Neural cell (in vitro differentiated cells): ENCODE measurements at regions not wholly inside any gene's neighbourhood (a gene's known extent, or its start where the extent isn't known, plus 50 kb on each side); places are given as distances from the start of the nearest gene placed in this dataset.

Experiments
- H2AFZ ChIP-seq: fragments of 200-600, 300-800 bp; sonication (generic), shearing (Covaris generic); 2 replicates; pipeline ENCODE4 v1.6.0; 2014; ENCODE audit warnings: low read depth, mild to moderate bottlenecking, antibody characterized with exemption, low read length, moderate library complexity
- H3F3A ChIP-seq: fragments of 200-600 bp; shearing (Covaris generic); 2 replicates; pipeline ENCODE4 v1.6.1; 2016; ENCODE audit warnings: mild to moderate bottlenecking, moderate library complexity, mixed read lengths, antibody characterized with exemption, low read length; ENCODE audit not compliant: insufficient read depth, poor library complexity, severe bottlenecking
- H3K27ac ChIP-seq: fragments of 200-600, 300-800 bp; sonication (generic), shearing (Covaris generic); 2 replicates; pipeline ENCODE4 v1.5.1; 2014; ENCODE audit warnings: mild to moderate bottlenecking, low read length, moderate library complexity
- H3K27me3 ChIP-seq: fragments of 300-800, 200-600 bp; sonication (generic), shearing (Covaris generic); 2 replicates; pipeline ENCODE4 v1.6.0; 2014; ENCODE audit warnings: mild to moderate bottlenecking, low read depth, low read length, moderate library complexity; ENCODE audit not compliant: insufficient read depth
- H3K36me3 ChIP-seq: fragments of 300-800, 200-600 bp; sonication (generic), shearing (Covaris generic); 2 replicates; pipeline ENCODE4 v1.5.1; 2014; ENCODE audit warnings: mild to moderate bottlenecking, antibody characterized with exemption, low read length, moderate library complexity; ENCODE audit not compliant: insufficient read depth
- H3K4me2 ChIP-seq: fragments of 300-800, 200-600 bp; sonication (generic), shearing (Covaris generic); 2 replicates; pipeline ENCODE4 v1.6.0; 2014; ENCODE audit warnings: mild to moderate bottlenecking, low read length
- H3K4me3 ChIP-seq: fragments of 300-800, 200-600 bp; sonication (generic), shearing (Covaris generic); 2 replicates; pipeline ENCODE4 v1.5.1; 2014; ENCODE audit warnings: mild to moderate bottlenecking, low read length, moderate library complexity
- H3K79me2 ChIP-seq: fragments of 200-600 bp; shearing (Covaris generic); replicated peaks from 2 replicates; pipeline ENCODE4 v1.6.0; 2014; ENCODE audit warnings: mild to moderate bottlenecking, low read length, moderate library complexity; ENCODE audit not compliant: insufficient read depth
- H3K9ac ChIP-seq: fragments of 300-800, 200-600 bp; sonication (generic), shearing (Covaris generic); 2 replicates; pipeline ENCODE4 v1.6.1; 2016; ENCODE audit warnings: mild to moderate bottlenecking, low read length, mixed read lengths
- H3K9me2 ChIP-seq: fragments of 200-600 bp; shearing (Covaris generic); 2 replicates; pipeline ENCODE4 v1.6.1; 2016; ENCODE audit warnings: mild to moderate bottlenecking, low read length, mixed read lengths; ENCODE audit not compliant: insufficient read depth
- H3K9me3 ChIP-seq: fragments of 200-600, 300-800 bp; sonication (generic), shearing (Covaris generic); 2 replicates; pipeline ENCODE4 v1.6.1; 2016; ENCODE audit warnings: mild to moderate bottlenecking, mixed run types, low read length, moderate library complexity, mixed read lengths
- H4K20me1 ChIP-seq: fragments of 200-600 bp; shearing (Covaris generic); 2 replicates; pipeline ENCODE4 v1.6.1; 2016; ENCODE audit warnings: mild to moderate bottlenecking, mixed run types; ENCODE audit not compliant: insufficient read depth
- EP300 ChIP-seq: fragments of 450-650 bp; conservative IDR thresholded peaks from 2 replicates; pipeline ENCODE4 v1.6.1; 2014; ENCODE audit warnings: antibody characterized with exemption, mild to moderate bottlenecking, moderate library complexity; ENCODE audit not compliant: poor library complexity, severe bottlenecking
- EZH2 ChIP-seq: fragments of 200-600, 300-800 bp; shearing (Covaris generic), sonication (generic); IDR thresholded peaks from 2 replicates; pipeline ENCODE4 v1.6.1; 2014; ENCODE audit warnings: antibody characterized with exemption, low read length, borderline replicate concordance, mild to moderate bottlenecking; ENCODE audit not compliant: insufficient read depth, poor library complexity, severe bottlenecking
- MXI1 ChIP-seq: fragments of 450-650 bp; conservative IDR thresholded peaks from 2 replicates; pipeline ENCODE4 v1.6.1; 2014; ENCODE audit warnings: antibody characterized with exemption, mild to moderate bottlenecking; ENCODE audit not compliant: poor library complexity, severe bottlenecking
- POLR2AphosphoS5 ChIP-seq: IDR thresholded peaks from 2 replicates; pipeline ENCODE4 v1.6.1; 2012
- RAD21 ChIP-seq: fragments of 450-650 bp; conservative IDR thresholded peaks from 2 replicates; pipeline ENCODE4 v1.6.1; 2014; ENCODE audit warnings: antibody characterized with exemption, mild to moderate bottlenecking, moderate library complexity
- SMC3 ChIP-seq: fragments of 450-650 bp; conservative IDR thresholded peaks from 2 replicates; pipeline ENCODE4 v1.6.1; 2014; ENCODE audit warnings: antibody characterized with exemption, mild to moderate bottlenecking, moderate library complexity; ENCODE audit not compliant: poor library complexity
- TAF1 ChIP-seq: IDR thresholded peaks from 2 replicates; pipeline ENCODE4 v1.6.1; 2012; ENCODE audit warnings: low read depth
- TF ChIP-seq, protein P1 (sequence below): fragments of 450-650 bp; IDR thresholded peaks from 2 replicates; pipeline ENCODE4 v1.5.1; 2014; ENCODE audit warnings: antibody characterized with exemption, mild to moderate bottlenecking, moderate library complexity; ENCODE audit not compliant: poor library complexity, severe bottlenecking
- TF ChIP-seq, protein P2 (sequence below): IDR thresholded peaks from 2 replicates; pipeline ENCODE4 v1.6.1; 2012; ENCODE audit warnings: borderline replicate concordance

DNA sequence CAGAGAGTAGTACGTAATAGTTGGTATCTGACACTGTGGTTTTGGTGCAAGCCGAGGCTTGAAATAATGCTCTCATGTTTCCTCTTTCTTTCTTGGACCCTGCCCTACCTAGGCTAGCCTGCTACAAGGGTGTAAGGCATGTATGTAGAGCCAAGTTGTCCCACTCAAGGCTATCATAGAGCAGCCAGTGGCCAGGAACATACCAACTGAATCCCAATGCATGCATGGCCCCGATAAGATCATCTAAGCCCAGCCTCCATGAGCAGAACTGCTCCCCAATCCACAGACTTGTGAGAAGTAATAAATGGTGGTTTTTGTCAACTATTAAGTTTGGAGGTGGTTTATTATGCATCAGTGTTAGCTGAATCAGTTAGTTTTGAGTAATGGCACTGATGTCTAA, 250.2 kb downstream of the SH2D4B start:
- H3K79me2 ChIP-seq, result no peaks in the 10 kb centered on the region
- H2AFZ ChIP-seq, result no peak overlapping the region
- no peaks in the 10 kb centered on the region for H3K9me2 ChIP-seq

DNA sequence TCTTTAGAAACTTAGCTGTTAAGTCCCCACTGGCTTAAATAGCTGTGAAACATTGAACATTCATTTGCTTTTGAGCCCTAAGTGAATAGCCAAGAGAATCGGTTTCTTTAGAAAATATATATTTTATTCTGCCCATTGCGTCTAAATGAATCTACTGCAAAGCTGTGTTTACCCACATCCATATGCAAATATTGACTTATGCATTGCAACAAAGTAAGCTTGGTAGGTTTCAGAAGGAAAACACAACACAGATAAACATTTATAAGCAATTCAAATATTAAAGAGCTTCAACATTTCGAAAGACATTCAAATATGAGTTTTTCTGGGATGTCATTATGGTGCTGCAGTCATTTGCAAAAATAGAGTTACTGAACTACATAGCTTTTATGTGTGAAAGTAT, 257.3 kb downstream of the SH2D4B start:
- Histone ChIP-seq H2AFZ (no peak overlapping the region), H3F3A (no peaks in the 10 kb centered on the region), H4K20me1 (no peaks in the 10 kb centered on the region), H3K36me3 (no peaks in the 10 kb centered on the region), H3K4me3 (no peak overlapping the region), H3K9me3 (no peaks in the 10 kb centered on the region), H3K27ac (no peak overlapping the region), H3K9me2 (no peaks in the 10 kb centered on the region), H3K79me2 (no peaks in the 10 kb centered on the region), H3K4me2 (no peak overlapping the region), H3K9ac (no peak overlapping the region), H3K27me3 (no peaks in the 10 kb centered on the region)
- TF ChIP-seq, protein P1, sequence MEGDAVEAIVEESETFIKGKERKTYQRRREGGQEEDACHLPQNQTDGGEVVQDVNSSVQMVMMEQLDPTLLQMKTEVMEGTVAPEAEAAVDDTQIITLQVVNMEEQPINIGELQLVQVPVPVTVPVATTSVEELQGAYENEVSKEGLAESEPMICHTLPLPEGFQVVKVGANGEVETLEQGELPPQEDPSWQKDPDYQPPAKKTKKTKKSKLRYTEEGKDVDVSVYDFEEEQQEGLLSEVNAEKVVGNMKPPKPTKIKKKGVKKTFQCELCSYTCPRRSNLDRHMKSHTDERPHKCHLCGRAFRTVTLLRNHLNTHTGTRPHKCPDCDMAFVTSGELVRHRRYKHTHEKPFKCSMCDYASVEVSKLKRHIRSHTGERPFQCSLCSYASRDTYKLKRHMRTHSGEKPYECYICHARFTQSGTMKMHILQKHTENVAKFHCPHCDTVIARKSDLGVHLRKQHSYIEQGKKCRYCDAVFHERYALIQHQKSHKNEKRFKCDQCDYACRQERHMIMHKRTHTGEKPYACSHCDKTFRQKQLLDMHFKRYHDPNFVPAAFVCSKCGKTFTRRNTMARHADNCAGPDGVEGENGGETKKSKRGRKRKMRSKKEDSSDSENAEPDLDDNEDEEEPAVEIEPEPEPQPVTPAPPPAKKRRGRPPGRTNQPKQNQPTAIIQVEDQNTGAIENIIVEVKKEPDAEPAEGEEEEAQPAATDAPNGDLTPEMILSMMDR, result no peak
- TF ChIP-seq EP300 (no peak), TAF1 (no peak), MXI1 (no peak), POLR2AphosphoS5 (no peak), EZH2 (no peak), RAD21 (no peak), SMC3 (no peak)
- TF ChIP-seq, protein P2, sequence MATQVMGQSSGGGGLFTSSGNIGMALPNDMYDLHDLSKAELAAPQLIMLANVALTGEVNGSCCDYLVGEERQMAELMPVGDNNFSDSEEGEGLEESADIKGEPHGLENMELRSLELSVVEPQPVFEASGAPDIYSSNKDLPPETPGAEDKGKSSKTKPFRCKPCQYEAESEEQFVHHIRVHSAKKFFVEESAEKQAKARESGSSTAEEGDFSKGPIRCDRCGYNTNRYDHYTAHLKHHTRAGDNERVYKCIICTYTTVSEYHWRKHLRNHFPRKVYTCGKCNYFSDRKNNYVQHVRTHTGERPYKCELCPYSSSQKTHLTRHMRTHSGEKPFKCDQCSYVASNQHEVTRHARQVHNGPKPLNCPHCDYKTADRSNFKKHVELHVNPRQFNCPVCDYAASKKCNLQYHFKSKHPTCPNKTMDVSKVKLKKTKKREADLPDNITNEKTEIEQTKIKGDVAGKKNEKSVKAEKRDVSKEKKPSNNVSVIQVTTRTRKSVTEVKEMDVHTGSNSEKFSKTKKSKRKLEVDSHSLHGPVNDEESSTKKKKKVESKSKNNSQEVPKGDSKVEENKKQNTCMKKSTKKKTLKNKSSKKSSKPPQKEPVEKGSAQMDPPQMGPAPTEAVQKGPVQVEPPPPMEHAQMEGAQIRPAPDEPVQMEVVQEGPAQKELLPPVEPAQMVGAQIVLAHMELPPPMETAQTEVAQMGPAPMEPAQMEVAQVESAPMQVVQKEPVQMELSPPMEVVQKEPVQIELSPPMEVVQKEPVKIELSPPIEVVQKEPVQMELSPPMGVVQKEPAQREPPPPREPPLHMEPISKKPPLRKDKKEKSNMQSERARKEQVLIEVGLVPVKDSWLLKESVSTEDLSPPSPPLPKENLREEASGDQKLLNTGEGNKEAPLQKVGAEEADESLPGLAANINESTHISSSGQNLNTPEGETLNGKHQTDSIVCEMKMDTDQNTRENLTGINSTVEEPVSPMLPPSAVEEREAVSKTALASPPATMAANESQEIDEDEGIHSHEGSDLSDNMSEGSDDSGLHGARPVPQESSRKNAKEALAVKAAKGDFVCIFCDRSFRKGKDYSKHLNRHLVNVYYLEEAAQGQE, result no peak

More for the DNA sequence above, 250.2 kb downstream of the SH2D4B start:
- Histone ChIP-seq H3F3A (no peaks in the 10 kb centered on the region), H3K9me3 (no peaks in the 10 kb centered on the region), H4K20me1 (no peaks in the 10 kb centered on the region), H3K36me3 (no peaks in the 10 kb centered on the region), H3K4me2 (no peak overlapping the region), H3K4me3 (no peak overlapping the region), H3K9ac (no peak overlapping the region), H3K27ac (no peak overlapping the region), H3K27me3 (no peaks in the 10 kb centered on the region)
- TF ChIP-seq EP300 (no peak), TAF1 (no peak), POLR2AphosphoS5 (no peak), EZH2 (no peak), RAD21 (no peak), SMC3 (no peak)
- TF ChIP-seq, protein P1, result no peak
- TF ChIP-seq, protein P2, result no peak
